Fibroblast of villous mesenchyme (primary cell): ENCODE measurements at regions not wholly inside any gene's neighbourhood (a gene's known extent, or its start where the extent isn't known, plus 50 kb on each side); places are given as distances from the start of the nearest gene placed in this dataset.
A peak's percentile ranks its signal among the peaks of the same experiment; 100 is the strongest.
"Not testable (repeated sequence)": the region's sequence is repeated elsewhere in the genome, so short reads cannot be mapped to it uniquely, and the experiment has no call there.

Experiments
- DNase-seq: peaks from one replicate; pipeline ENCODE4 v3.0.0-alpha.2; 2010; ENCODE audit warnings: low read depth
- H3K4me3 ChIP-seq: 2 replicates; pipeline ENCODE4 v1.5.1; 2011; ENCODE audit warnings: low read depth, mild to moderate bottlenecking, low read length
- TF ChIP-seq, protein P1 (sequence below): IDR thresholded peaks from 2 replicates; pipeline ENCODE4 v1.5.1; 2012; ENCODE audit warnings: low read depth, mild to moderate bottlenecking, low read length; ENCODE audit not compliant: insufficient read depth

DNA sequence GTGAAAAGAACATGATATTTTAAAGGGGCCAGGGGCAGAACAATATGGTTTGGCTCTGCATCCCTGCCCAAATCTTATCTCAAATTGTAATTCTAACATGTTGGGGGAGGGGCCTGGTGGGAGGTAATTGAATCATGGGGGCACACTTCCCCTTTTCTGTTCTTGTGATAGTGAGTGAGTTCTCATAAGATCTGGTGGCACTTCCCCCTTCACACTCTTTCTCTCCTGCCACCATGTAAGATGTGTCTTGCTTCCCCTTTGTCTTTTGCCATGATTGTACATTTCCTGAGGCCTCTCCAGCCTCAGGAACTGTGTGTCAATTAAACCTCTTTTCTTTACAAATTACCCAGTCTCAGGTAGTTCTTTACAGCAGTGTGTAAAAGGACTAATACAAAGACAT is 177.1 kb upstream of the ZNF322 start:
- not testable (repeated sequence) for H3K4me3 ChIP-seq, DNase-seq

DNA sequence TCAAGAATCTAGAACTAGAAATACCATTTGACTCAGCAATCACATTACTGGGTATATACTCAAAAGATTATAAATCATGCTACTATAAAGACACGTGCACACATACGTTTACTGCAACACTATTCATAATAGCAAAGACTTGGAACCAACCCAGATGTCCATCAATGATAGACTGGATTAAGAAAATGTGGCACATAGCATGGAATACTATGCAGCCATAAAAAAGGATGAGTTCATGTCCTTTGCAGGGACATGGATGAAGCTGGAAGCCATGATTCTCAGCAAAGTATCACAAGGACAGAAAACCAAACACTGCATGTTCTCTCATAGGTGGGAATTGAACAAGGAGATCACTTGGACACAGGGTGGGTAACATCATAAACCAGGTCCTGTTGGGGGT is 185.3 kb upstream of the ZNF322 start:
- not testable (repeated sequence) for DNase-seq, H3K4me3 ChIP-seq

DNA sequence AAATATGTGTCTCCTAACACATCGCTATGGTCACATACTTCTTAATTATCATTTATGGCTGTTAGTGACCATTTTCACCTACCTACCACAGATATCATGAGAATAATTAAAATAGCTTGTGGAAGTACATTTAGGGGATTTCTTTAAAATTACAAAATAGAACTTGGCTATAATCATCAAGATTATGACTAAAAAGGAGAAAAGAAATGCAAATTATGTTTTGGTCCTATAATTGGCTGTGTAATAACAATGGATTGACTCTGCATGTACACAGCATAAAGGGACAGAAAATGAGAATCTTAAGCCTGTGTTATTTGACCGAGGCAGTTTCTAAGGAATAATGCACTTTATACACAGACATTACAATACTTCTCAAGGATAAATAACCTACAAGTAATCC is 197.7 kb upstream of the ZNF322 start:
- not testable (repeated sequence) for DNase-seq, H3K4me3 ChIP-seq

DNA sequence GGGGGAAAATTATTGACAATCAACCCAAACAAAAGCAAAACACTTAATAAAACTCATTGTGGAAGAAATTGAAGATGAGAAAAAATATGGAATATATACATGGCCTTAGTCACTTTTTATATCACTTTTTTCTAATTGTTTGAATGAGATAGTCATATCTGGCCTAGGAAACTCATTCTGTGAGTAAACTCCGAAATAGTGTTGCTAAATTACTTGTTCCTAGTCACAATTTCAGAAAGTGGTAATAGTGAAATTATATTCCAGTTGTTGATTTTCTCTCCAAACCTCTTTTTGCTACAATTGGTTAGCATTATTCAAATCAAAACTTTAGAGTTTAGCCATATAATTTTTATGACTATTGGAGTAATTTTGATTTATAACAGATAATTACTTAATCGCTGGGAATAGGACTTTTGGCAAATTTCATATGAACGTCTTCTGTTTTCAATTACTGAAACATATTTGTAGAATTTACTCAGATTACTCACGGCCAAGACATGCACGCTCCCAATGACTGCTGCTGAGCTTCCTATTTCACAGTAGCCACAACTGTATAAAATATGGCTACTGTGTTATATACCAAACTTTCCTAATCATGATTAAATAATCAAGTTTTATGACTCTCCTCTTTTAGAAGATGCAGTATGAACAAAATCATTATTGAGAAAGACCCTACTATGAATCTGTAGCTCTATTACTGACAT is 199.7 kb upstream of the ZNF322 start:
- not testable (repeated sequence) for H3K4me3 ChIP-seq
- DNase-seq = peak; percentile 0

DNA sequence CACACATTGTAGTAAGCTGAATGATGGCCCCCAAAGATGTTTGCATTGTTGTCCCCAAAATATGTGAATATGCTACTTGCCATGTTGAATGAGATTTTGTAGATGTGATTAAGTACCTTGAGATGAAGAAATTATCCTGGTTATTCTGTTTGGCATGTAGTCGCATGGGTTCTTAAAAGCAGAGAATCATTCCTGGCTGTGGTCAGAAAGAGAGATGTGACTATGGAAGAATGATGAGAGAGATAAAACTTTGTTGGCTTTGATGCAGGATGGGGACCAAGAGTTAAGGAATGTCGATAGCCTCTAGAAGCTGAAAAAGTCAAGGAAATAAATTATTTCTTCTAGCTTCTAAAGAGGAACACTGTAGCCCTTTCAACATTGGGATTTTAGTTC is 200.2 kb upstream of the ZNF322 start:
- not testable (repeated sequence) for H3K4me3 ChIP-seq, DNase-seq

DNA sequence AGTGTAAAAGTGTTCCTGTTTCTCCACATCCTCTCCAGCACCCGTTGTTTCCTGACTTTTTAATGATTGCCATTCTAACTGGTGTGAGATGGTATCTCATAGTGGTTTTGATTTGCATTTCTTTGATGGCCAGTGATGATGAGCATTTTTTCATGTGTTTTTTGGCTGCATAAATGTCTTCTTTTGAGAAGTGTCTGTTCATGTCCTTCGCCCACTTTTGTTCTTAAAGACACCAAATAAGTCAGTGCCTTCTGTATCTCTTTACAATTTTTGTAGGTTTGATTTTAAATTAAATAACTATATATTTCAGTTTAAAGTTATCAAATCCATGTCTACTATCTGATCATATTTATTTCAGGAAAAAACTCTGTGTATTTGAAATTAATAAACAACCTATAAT is 202.4 kb upstream of the ZNF322 start:
- not testable (repeated sequence) for DNase-seq, H3K4me3 ChIP-seq

DNA sequence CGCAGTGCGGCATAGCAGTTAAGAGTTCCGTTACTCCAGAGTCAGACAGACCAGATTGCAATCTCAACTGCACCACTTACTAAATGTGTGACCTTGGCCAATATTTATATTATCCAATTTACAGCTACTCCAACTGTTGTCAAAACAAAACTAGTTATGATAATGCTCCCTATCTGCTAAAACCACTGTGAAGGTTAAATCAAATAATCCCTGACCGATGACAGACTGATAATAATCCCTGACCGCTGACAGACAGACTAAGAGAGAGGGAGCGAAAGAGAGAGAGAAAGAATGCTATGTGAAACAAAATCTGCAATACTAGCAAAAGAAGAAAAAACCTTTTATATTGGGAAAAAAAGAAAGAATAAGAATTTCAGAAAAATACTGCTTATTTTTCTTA is 204.1 kb upstream of the ZNF322 start:
- H3K4me3 ChIP-seq, DNase-seq: not testable (repeated sequence)

DNA sequence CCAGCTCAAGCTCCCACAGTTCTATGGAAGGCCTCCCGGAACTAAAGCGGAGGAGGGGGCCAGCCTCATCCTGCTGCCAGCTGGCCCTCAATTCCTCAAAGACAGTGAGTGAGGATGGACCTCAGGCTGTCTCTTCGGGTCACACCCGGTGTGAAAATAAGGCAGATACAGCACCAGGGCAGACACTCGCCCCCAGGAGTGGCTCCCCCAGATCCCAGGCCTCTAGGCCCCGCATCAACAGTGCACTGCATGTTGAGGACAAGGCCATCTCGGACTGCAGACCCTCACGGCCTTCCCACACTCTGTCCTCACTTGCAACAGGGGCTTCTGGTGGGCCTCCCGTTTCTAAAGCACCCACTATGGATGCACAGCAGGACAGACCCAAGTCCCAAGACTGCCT is 239.2 kb upstream of the ZNF322 start:
- H3K4me3 ChIP-seq, DNase-seq: not testable (repeated sequence)

DNA sequence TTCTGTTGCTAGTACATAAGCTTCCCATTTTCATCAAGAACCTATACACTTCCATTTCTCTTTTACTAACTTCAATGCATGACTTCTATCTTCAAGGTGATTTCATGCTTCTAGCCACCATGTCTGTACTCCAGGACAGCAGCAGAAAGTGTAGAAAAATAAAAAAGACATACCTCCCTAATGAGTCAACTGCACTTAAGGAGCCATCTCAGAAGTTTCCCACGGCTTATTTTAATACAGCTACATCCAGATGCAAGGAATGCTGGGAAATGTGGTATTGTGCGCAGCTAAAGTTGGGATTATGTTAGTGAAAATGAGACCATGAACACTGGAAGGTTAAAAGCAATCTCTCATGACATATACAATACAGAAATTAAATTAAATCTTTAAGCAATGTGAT is 264.7 kb upstream of the ZNF322 start:
- not testable (repeated sequence) for H3K4me3 ChIP-seq
- DNase-seq = peak; percentile 13

DNA sequence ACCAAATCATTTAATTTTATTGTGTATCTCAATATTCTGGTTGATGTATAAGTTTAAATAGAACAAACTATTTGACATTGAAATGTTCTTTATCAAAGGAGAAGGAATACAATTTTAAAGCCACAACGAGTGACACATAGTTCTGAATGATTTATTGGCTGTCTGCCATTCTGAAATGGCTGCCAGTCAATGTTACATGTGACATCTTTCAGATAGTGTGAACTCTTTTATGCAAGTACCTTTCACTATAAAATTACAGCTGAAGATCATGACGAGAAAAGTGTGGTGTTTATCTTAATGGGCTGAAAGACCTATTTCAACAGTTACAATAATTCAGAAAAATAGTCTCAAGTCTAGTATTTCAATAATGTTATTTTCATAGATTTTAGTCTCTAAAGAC is 268.6 kb upstream of the ZNF322 start:
- H3K4me3 ChIP-seq = not testable (repeated sequence)

DNA sequence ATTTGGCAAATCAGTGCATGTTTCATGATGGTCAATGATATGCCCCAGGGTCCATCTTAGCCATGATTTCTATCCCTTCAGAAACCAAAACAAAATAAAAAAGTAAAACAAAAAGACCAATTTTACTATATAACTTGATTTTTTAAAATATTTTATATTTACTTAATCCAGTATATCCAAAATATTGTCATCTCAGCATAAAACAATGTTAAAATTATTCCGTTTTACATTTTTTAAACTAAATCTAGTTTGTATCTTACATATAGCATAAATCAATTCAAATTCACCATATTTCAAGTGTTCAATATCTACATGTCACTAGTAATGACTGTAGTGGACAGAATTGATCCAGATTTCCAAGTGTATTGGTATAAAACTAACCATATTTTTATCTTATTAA is 277.7 kb upstream of the ZNF322 start:
- not testable (repeated sequence) for H3K4me3 ChIP-seq, DNase-seq

More for the DNA sequence above, 268.6 kb upstream of the ZNF322 start:
- DNase-seq = not testable (repeated sequence)

DNA sequence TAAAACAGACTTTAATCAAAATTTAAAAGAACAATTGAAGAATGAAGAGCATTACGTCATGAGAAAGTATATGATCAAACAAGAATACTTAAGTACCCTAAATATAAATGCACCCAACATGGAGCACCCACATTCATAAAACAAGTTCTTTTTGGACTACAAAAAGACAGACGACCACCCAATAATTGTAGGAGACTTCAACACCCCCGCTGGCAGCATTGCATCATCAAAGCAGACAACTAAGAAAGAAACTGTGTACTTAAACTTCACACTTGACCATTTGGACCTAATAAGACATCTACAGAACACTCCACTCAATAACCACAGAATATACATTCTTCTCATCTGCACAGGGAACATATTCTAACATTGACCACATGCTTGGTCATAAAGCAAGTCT is 291.7 kb upstream of the ZNF322 start:
- H3K4me3 ChIP-seq, DNase-seq: not testable (repeated sequence)

DNA sequence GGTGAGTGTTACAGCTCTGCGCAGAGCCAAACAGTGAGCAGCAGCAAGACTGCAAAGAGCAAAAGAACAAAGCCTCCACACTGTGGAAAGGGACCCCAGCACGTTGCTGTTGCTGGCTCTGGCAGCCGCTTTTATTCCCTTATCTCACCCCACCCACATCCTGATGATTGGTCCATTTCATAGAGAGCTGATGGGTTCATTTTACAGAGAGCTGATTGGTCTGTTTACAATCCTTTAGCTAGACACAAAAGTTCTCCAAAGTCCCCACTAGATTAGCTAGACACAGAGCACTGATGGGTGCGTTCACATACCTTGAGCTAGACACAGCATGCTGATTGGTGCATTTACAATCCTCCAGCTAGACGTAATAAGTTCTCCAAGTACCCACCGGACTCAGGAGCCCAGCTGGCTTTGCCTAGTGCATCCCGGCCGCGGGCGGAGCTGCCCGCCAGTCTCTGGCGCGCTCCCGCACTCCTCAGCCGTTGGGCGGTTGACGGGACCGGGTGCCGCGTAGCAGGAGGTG is 291.4 kb upstream of the PRSS16 start:
- DNase-seq = peak; percentile 35
- H3K4me3 ChIP-seq = peak overlapping the region; percentile 45

DNA sequence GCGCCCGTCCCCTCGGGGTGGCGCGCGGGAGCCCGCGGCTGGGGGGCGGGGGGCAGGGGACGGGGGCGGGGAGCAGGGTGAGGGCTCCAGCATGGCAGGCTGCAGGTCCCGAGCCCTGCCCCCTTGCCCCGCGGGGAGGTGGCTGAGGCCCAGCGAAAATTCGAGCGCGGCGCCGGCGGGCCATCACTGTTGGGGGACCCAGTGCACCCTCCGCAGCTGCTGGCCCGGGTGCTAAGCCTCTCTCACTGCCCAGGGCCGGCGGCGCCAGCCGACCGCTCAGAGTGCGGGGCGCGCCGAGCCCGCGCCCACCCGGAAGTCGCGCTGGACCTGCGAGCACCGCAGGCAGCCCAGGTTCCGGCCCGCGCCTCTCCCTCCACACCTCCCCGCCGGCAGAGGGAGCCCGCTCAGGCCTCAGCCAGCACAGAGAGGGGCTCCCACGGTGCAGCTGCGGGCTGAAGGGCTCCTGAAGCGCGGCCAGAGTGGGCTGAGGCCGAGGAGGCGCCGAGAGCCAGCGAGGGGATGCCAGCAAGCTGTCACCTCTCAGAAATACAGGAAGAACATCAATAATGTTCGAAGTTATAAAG is 290.8 kb upstream of the PRSS16 start:
- DNase-seq = peak; percentile 56
- TF ChIP-seq, protein P1, sequence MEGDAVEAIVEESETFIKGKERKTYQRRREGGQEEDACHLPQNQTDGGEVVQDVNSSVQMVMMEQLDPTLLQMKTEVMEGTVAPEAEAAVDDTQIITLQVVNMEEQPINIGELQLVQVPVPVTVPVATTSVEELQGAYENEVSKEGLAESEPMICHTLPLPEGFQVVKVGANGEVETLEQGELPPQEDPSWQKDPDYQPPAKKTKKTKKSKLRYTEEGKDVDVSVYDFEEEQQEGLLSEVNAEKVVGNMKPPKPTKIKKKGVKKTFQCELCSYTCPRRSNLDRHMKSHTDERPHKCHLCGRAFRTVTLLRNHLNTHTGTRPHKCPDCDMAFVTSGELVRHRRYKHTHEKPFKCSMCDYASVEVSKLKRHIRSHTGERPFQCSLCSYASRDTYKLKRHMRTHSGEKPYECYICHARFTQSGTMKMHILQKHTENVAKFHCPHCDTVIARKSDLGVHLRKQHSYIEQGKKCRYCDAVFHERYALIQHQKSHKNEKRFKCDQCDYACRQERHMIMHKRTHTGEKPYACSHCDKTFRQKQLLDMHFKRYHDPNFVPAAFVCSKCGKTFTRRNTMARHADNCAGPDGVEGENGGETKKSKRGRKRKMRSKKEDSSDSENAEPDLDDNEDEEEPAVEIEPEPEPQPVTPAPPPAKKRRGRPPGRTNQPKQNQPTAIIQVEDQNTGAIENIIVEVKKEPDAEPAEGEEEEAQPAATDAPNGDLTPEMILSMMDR = peak; percentile 48
- peak overlapping the region; percentile 53 for H3K4me3 ChIP-seq

DNA sequence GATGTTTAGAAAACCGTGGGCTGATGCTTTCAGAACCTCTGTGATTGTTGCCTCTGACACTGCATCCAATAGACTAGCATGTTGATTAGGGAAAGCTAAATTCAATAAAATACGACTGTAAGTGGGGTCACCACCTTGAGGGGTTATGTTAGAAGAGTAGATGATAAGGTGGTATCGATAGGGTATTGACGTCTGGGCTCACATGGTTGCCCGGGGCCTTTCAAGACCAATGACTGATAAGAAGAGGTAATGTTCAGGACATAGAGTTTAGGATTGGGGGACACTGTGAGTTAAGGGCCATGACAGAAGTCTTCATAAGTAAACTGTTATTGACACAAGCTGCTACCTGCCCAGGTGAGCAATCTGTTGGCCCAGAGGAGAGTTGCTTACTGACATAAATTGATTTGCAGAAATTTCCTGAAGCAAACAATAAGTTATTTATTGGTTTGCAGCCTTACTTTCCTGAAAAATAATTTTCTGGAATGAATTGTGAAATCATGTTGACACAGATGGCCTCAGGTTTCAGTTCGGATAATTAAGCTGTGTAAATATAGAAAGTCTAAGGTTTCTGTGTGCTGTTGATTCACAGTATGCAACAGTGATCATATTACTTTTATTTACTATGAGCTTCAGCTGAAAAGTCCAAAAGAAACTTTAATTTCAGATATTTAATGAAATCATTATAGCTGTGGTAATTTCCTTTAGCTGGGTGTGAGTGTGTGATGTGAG is 289.9 kb upstream of the PRSS16 start:
- DNase-seq = not testable (repeated sequence)
- H3K4me3 ChIP-seq = peak overlapping the region; percentile 53

DNA sequence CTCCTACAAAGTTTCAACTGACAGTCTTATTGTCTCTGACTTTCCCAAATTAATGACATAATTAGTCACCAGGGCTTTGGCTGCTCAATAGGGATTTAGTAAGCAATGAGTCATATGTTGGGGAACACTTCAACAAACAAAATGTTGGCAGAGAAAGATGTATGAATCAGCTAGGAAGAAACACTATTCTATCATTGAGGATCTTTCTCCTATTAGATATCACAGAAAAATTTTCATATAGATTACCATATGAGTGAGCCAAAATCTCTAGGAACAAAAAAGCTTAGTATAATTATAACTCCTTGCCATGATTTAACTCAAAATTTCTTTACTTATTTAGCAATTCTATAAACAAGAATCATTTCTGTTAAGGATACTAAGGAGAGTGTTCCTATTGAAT is 286.3 kb upstream of the PRSS16 start:
- H3K4me3 ChIP-seq = not testable (repeated sequence)
- DNase-seq = peak; percentile 4
